HepG2 (cell line): ENCODE measurements at regions not wholly inside any gene's neighbourhood (a gene's known extent, or its start where the extent isn't known, plus 50 kb on each side); places are given as distances from the start of the nearest gene placed in this dataset.

Source experiments
- CEBPB ChIP-seq: IDR thresholded peaks from 2 replicates; pipeline ENCODE4 v1.6.1; 2011; ENCODE audit warnings: low read depth, low read length, improper control_type of control experiment, borderline replicate concordance
- CHD2 ChIP-seq: IDR thresholded peaks from 2 replicates; pipeline ENCODE4 v1.6.1; 2011; ENCODE audit warnings: low read depth, low read length, improper control_type of control experiment
- KAT7 ChIP-seq: IDR thresholded peaks from 2 replicates; pipeline ENCODE4 v1.6.1; 2018; ENCODE audit warnings: borderline replicate concordance, missing compliant biosample characterization
- MAFK ChIP-seq, 2 experiments: IDR thresholded peaks in 1 of 2; conservative IDR thresholded peaks in 1 of 2; 2 replicates each; pipeline ENCODE4 v1.6.1; 2011; ENCODE audit warnings: improper control_type of control experiment in 2 of 2, low read length in 2 of 2
- MAZ ChIP-seq, 2 experiments: sonication (generic) in 1 of 2; formaldehyde crosslinking in 1 of 2; IDR thresholded peaks; 2 replicates each; pipeline versions ENCODE4 v1.5.0 to v1.6.1; 2012 to 2020; ENCODE audit warnings: low read depth in 2 of 2, mild to moderate bottlenecking in 2 of 2, borderline replicate concordance in 1 of 2, improper control_type of control experiment in 1 of 2, low read length in 1 of 2, missing genetic modification reagents in 1 of 2, moderate library complexity in 1 of 2
- MZF1 ChIP-seq: sonication (generic); formaldehyde crosslinking; IDR thresholded peaks from 2 replicates; pipeline ENCODE4 v1.8.1; 2023; ENCODE audit warnings: mild to moderate bottlenecking, missing genetic modification reagents, borderline replicate concordance
- TBP ChIP-seq: sonication (generic); formaldehyde crosslinking; IDR thresholded peaks from 2 replicates; pipeline ENCODE4 v1.5.0; 2020; ENCODE audit warnings: missing genetic modification reagents
- ZBTB7A ChIP-seq: sonication (generic); formaldehyde crosslinking; IDR thresholded peaks from 2 replicates; pipeline ENCODE4 v1.8.0; 2022; ENCODE audit warnings: mild to moderate bottlenecking, missing genetic modification reagents
- TF ChIP-seq, protein P1 (sequence below): sonication (generic); formaldehyde crosslinking; IDR thresholded peaks from 2 replicates; pipeline ENCODE4 v1.5.0; 2020; ENCODE audit warnings: mild to moderate bottlenecking, missing genetic modification reagents, moderate library complexity
- TF ChIP-seq, protein P2 (sequence below): IDR thresholded peaks from 2 replicates; pipeline ENCODE4 v1.6.1; 2016; ENCODE audit warnings: low read depth
- TF ChIP-seq, protein P3 (sequence below): sonication (generic); formaldehyde crosslinking; IDR thresholded peaks from 2 replicates; pipeline ENCODE4 v1.4.0; 2020; ENCODE audit warnings: missing genetic modification reagents

DNA sequence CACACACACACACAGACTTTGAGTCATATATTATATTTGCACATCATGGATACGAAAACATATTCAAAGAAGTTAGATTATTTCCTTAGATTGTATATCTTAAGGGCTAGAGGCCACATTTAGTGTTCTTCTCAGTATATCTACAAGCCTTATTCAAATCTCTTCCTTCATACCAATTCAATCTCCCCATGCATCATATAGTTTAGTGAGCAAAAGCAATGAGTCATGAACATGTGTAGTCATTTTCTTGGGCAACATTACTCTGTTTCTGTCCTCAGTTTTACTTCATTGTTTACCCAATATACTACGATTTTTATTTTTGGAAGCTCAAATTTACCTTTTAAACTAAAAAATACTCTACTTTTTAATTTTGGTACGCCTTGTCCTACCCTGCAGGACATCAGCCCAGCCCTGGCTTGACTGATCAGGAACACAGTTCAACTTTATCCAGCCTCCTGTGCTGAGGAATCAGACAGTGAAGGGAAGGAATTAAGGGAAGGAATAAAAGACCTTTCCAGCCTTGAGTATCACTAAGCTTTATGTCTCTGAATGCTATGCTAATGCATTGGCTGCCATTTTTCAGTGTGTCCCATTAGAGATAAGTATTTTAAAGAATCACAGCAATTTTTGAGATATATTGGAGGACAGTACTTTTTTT is 101.7 kb upstream of the FST start:
- TF ChIP-seq, protein P1, sequence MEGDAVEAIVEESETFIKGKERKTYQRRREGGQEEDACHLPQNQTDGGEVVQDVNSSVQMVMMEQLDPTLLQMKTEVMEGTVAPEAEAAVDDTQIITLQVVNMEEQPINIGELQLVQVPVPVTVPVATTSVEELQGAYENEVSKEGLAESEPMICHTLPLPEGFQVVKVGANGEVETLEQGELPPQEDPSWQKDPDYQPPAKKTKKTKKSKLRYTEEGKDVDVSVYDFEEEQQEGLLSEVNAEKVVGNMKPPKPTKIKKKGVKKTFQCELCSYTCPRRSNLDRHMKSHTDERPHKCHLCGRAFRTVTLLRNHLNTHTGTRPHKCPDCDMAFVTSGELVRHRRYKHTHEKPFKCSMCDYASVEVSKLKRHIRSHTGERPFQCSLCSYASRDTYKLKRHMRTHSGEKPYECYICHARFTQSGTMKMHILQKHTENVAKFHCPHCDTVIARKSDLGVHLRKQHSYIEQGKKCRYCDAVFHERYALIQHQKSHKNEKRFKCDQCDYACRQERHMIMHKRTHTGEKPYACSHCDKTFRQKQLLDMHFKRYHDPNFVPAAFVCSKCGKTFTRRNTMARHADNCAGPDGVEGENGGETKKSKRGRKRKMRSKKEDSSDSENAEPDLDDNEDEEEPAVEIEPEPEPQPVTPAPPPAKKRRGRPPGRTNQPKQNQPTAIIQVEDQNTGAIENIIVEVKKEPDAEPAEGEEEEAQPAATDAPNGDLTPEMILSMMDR (CRISPR knock-in tag), result no peak
- TF ChIP-seq, protein P2, sequence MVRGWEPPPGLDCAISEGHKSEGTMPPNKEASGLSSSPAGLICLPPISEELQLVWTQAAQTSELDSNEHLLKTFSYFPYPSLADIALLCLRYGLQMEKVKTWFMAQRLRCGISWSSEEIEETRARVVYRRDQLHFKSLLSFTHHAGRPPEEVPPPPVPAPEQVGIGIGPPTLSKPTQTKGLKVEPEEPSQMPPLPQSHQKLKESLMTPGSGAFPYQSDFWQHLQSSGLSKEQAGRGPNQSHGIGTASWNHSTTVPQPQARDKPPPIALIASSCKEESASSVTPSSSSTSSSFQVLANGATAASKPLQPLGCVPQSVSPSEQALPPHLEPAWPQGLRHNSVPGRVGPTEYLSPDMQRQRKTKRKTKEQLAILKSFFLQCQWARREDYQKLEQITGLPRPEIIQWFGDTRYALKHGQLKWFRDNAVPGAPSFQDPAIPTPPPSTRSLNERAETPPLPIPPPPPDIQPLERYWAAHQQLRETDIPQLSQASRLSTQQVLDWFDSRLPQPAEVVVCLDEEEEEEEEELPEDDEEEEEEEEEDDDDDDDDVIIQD (CRISPR knock-in tag), result no peak
- TF ChIP-seq KAT7 (CRISPR knock-in tag) (no peak), MAZ (IDR thresholded peaks at IDR 0.05; ENCODE audit: borderline replicate concordance, low read depth, low read length) (no peak), MAZ (CRISPR knock-in tag; IDR thresholded peaks at IDR 0.05; ENCODE audit: low read depth) (no peak), MAFK (conservative IDR thresholded peaks at IDR 0.05 in 1 of 2, IDR thresholded peaks at IDR 0.05 in 1 of 2; ENCODE audit: low read length in 2 of 2) (no peak), MZF1 (CRISPR knock-in tag) (no peak), CHD2 (no peak), CEBPB (no peak), TBP (CRISPR knock-in tag) (no peak), ZBTB7A (no peak)
- TF ChIP-seq, protein P3, sequence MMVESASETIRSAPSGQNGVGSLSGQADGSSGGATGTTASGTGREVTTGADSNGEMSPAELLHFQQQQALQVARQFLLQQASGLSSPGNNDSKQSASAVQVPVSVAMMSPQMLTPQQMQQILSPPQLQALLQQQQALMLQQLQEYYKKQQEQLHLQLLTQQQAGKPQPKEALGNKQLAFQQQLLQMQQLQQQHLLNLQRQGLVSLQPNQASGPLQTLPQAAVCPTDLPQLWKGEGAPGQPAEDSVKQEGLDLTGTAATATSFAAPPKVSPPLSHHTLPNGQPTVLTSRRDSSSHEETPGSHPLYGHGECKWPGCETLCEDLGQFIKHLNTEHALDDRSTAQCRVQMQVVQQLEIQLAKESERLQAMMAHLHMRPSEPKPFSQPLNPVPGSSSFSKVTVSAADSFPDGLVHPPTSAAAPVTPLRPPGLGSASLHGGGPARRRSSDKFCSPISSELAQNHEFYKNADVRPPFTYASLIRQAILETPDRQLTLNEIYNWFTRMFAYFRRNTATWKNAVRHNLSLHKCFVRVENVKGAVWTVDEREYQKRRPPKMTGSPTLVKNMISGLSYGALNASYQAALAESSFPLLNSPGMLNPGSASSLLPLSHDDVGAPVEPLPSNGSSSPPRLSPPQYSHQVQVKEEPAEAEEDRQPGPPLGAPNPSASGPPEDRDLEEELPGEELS, result no peak
